ENCODE measurements at regions not wholly inside any gene's neighbourhood (a gene's known extent, or its start where the extent isn't known, plus 50 kb on each side); places are given as distances from the start of the nearest gene placed in this dataset.

GRCh38 chr13:34620074-34620850, 321.8 kb upstream of the NBEA start:
- ATAC-seq (ENCODE audit: insufficient read depth, low read depth): no peak

DNA sequence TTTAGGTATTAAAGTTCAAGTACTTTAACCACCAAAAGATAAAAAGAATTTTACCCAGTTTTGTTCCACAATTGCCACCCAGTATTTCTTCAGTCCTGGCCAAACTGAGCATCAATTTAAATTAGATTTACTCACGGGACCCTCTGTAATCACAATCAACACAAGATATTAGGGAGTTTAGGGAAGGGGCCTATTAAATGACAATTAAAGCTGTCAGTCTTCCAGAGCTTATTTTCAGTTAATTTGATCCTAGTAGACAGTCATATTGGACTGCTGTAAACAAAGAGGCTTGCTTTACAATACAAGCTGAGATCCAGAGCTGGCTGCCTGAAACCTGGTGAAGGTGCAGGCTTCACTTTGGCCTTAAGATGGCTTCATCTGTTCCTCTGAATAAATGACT, 321.2 kb upstream of the NBEA start:
- Histone ChIP-seq H3K36me3 (ENCODE audit: insufficient read depth, low read length) (no peaks in the 10 kb centered on the region), H3K27me3 (ENCODE audit: insufficient read depth, low read length, poor library complexity) (no peaks in the 10 kb centered on the region), H3K27ac (ENCODE audit: low read length) (no peak overlapping the region), H2AFZ (ENCODE audit: low read depth, low read length) (no peak overlapping the region), H3K9ac (ENCODE audit: low read depth, low read length) (no peak overlapping the region), H3K79me2 (ENCODE audit: insufficient read depth, low read length) (no peaks in the 10 kb centered on the region), H3K4me1 (ENCODE audit: insufficient read depth, low read length) (no peaks in the 10 kb centered on the region), H3K4me2 (ENCODE audit: insufficient read depth, low read length) (no peak overlapping the region), H4K20me1 (ENCODE audit: insufficient read depth, low read length) (no peaks in the 10 kb centered on the region), H3K4me3 (ENCODE audit: low read depth in 1 of 2, low read length in 2 of 2) (no peak overlapping the region), H3K9me3 (ENCODE audit: insufficient read depth, low read length, severe bottlenecking) (no peaks in the 10 kb centered on the region)
- ATAC-seq (ENCODE audit: insufficient read depth, low read depth) (no peak), DNase-seq (no peak)
- TF ChIP-seq CTCF (IDR thresholded peaks at IDR 0.05; ENCODE audit: borderline replicate concordance, extremely low read depth, low read length, poor library complexity, severe bottlenecking) (no peak), EZH2 (IDR thresholded peaks at IDR 0.05; ENCODE audit: borderline replicate concordance, low read depth, low read length, severe bottlenecking) (no peak)

More at GRCh38 chr13:34620074-34620850, 321.8 kb upstream of the NBEA start:
- no peak overlapping the region for H3K4me2 ChIP-seq (ENCODE audit: insufficient read depth, low read length)
- no peak overlapping the region for H3K9ac ChIP-seq (ENCODE audit: low read depth, low read length)
- H3K79me2 ChIP-seq (ENCODE audit: insufficient read depth, low read length): no peaks in the 10 kb centered on the region
- no peak for TF ChIP-seq EZH2 (IDR thresholded peaks at IDR 0.05; ENCODE audit: borderline replicate concordance, low read depth, low read length, severe bottlenecking)
- TF ChIP-seq CTCF (IDR thresholded peaks at IDR 0.05; ENCODE audit: borderline replicate concordance, extremely low read depth, low read length, poor library complexity, severe bottlenecking): no peak
- no peaks in the 10 kb centered on the region for H3K4me1 ChIP-seq (ENCODE audit: insufficient read depth, low read length)
- no peak overlapping the region for H3K4me3 ChIP-seq (ENCODE audit: low read depth in 1 of 2, low read length in 2 of 2)
- no peak overlapping the region for H3K27ac ChIP-seq (ENCODE audit: low read length)
- H3K36me3 ChIP-seq (ENCODE audit: insufficient read depth, low read length): no peaks in the 10 kb centered on the region
- no peaks in the 10 kb centered on the region for H4K20me1 ChIP-seq (ENCODE audit: insufficient read depth, low read length)
- no peaks in the 10 kb centered on the region for H3K9me3 ChIP-seq (ENCODE audit: insufficient read depth, low read length, severe bottlenecking)
- H3K27me3 ChIP-seq (ENCODE audit: insufficient read depth, low read length, poor library complexity): no peaks in the 10 kb centered on the region
- no peak for DNase-seq
- H2AFZ ChIP-seq (ENCODE audit: low read depth, low read length): no peak overlapping the region

DNA sequence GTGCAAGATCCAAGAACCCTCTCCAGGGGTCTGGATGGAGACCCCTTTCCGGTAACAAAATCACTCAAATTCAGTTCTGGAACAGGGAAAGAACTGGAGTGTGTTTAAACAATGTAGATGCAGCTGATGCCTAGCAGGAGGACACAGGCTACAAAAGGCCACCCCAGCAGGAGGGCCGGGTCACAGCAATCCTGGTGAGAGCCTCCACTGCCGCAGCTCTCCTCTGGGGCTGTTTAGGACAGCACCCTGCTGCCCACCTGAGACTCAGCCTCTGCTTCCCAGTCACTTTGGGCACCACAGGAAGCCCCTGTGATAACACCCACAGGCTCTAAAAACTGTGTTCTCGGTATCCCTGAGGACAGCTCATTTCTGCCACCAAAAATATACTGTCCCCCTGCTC, 318.7 kb upstream of the NBEA start:
- DNase-seq (no peak), ATAC-seq (ENCODE audit: insufficient read depth, low read depth) (no peak)
- Histone ChIP-seq H3K4me2 (ENCODE audit: insufficient read depth, low read length) (no peak overlapping the region), H3K27me3 (ENCODE audit: insufficient read depth, low read length, poor library complexity) (no peaks in the 10 kb centered on the region), H3K27ac (ENCODE audit: low read length) (no peak overlapping the region), H4K20me1 (ENCODE audit: insufficient read depth, low read length) (no peaks in the 10 kb centered on the region), H3K36me3 (ENCODE audit: insufficient read depth, low read length) (no peaks in the 10 kb centered on the region), H3K9me3 (ENCODE audit: insufficient read depth, low read length, severe bottlenecking) (no peaks in the 10 kb centered on the region), H2AFZ (ENCODE audit: low read depth, low read length) (no peak overlapping the region), H3K4me3 (ENCODE audit: low read depth in 1 of 2, low read length in 2 of 2) (no peak overlapping the region), H3K9ac (ENCODE audit: low read depth, low read length) (no peak overlapping the region), H3K79me2 (ENCODE audit: insufficient read depth, low read length) (no peaks in the 10 kb centered on the region), H3K4me1 (ENCODE audit: insufficient read depth, low read length) (no peaks in the 10 kb centered on the region)
- no peak for TF ChIP-seq EZH2 (IDR thresholded peaks at IDR 0.05; ENCODE audit: borderline replicate concordance, low read depth, low read length, severe bottlenecking)
- TF ChIP-seq CTCF (IDR thresholded peaks at IDR 0.05; ENCODE audit: borderline replicate concordance, extremely low read depth, low read length, poor library complexity, severe bottlenecking): no peak

Measured in DND-41 (cell line).